Calu3 (cell line): ENCODE measurements at regions not wholly inside any gene's neighbourhood (a gene's known extent, or its start where the extent isn't known, plus 50 kb on each side); places are given as distances from the start of the nearest gene placed in this dataset.

Experiments used
- BruUV-seq: library from RNA; stranded (reverse); fragments of 400-500 nt; replicated peaks from 2 replicates; lab custom pipeline; 2021; lab: Mats Ljungman, UMichigan
- CTCF ChIA-PET: fragments of 300-600 bp; sonication (Branson Sonifier 250); formaldehyde crosslinking; loops from one replicate; lab custom pipeline; 2022; ENCODE audit warnings: antibody characterized with exemption; lab: Charles Lee
- DNase-seq: peaks from one replicate; pipeline ENCODE4 v3.0.0; 2022
- H3K27ac Mint-ChIP-seq: one replicate; pipeline ENCODE4 v1.8.0; 2022; ENCODE audit warnings: mixed read lengths; ENCODE audit not compliant: unreplicated experiment
- H3K27me3 Mint-ChIP-seq: one replicate; pipeline ENCODE4 v1.8.0; 2022; ENCODE audit warnings: mixed read lengths; ENCODE audit not compliant: unreplicated experiment
- H3K36me3 Mint-ChIP-seq: one replicate; pipeline ENCODE4 v1.8.0; 2022; ENCODE audit warnings: mild to moderate bottlenecking, moderate library complexity, mixed read lengths; ENCODE audit not compliant: insufficient read depth, unreplicated experiment
- H3K4me1 Mint-ChIP-seq: one replicate; pipeline ENCODE4 v1.8.0; 2022; ENCODE audit warnings: mild to moderate bottlenecking, low read depth, mixed read lengths; ENCODE audit not compliant: unreplicated experiment
- H3K4me3 Mint-ChIP-seq: one replicate; pipeline ENCODE4 v1.8.0; 2022; ENCODE audit warnings: mild to moderate bottlenecking, low read depth, moderate library complexity, mixed read lengths; ENCODE audit not compliant: unreplicated experiment
- H3K9me3 Mint-ChIP-seq: one replicate; pipeline ENCODE4 v1.8.0; 2022; ENCODE audit warnings: low read depth, mixed read lengths; ENCODE audit not compliant: unreplicated experiment
- intact Hi-C: fragments of 100-400 bp; cut with micrococcal nuclease; formaldehyde crosslinking; loops from one replicate; pipeline ENCODE4 v1.10.0; 2022; ENCODE audit not compliant: unreplicated experiment
- TF ChIP-seq, protein P1 (sequence below): fragments of 200-600 bp; IDR thresholded peaks from one replicate; pipeline ENCODE4 v1.8.0; 2022; ENCODE audit warnings: antibody characterized with exemption; ENCODE audit not compliant: unreplicated experiment

DNA sequence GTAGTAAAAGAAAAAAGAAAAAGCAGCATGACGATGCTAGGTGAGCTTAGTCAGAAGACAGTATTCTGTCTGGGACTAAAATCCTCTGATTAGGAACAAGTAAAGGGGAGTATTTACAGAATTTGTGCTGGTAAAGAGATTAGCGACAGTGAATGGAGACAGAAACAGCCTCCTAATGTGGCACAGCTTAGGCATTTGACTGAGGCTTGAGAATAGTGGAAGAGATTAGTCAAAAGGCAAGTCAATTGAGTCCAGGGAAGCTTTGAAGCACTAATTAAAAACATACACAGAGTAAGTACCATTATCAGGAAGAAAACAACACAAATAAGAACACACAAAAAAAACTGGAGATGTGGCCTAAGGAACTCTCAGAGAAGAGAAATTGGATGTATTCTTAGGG lies 131.9 kb upstream of the CLEC14A start:
- BruUV-seq, result no TSS peak
- TF ChIP-seq, protein P1, sequence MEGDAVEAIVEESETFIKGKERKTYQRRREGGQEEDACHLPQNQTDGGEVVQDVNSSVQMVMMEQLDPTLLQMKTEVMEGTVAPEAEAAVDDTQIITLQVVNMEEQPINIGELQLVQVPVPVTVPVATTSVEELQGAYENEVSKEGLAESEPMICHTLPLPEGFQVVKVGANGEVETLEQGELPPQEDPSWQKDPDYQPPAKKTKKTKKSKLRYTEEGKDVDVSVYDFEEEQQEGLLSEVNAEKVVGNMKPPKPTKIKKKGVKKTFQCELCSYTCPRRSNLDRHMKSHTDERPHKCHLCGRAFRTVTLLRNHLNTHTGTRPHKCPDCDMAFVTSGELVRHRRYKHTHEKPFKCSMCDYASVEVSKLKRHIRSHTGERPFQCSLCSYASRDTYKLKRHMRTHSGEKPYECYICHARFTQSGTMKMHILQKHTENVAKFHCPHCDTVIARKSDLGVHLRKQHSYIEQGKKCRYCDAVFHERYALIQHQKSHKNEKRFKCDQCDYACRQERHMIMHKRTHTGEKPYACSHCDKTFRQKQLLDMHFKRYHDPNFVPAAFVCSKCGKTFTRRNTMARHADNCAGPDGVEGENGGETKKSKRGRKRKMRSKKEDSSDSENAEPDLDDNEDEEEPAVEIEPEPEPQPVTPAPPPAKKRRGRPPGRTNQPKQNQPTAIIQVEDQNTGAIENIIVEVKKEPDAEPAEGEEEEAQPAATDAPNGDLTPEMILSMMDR, result no peak
- Mint-ChIP-seq H3K27ac (no peak overlapping the region), H3K4me1 (no peaks in the 10 kb centered on the region), H3K9me3 (no peaks in the 10 kb centered on the region), H3K27me3 (peaks cover 22% of the 10 kb centered on the region), H3K4me3 (no peak overlapping the region), H3K36me3 (no peaks in the 10 kb centered on the region)
- intact Hi-C loops, result no loop called here
- CTCF ChIA-PET, result interaction anchor here (0.6 kb wide), 1 partner anchor 142 kb away, joined by 3 read pairs; no protein-coding TSS in a partner anchor
- no peak for DNase-seq

GRCh38 chr14:38385836-38386235 lies 129.9 kb upstream of the CLEC14A start:
- no peak for DNase-seq
- Mint-ChIP-seq H3K4me3 (no peak overlapping the region), H3K9me3 (no peaks in the 10 kb centered on the region), H3K27me3 (peaks cover 22% of the 10 kb centered on the region), H3K4me1 (no peaks in the 10 kb centered on the region), H3K36me3 (no peaks in the 10 kb centered on the region), H3K27ac (no peak overlapping the region)
- intact Hi-C loops, result no loop called here
- no TSS peak for BruUV-seq
- TF ChIP-seq, protein P1, result no peak
- CTCF ChIA-PET, result no interaction called here

GRCh38 chr14:38385343-38385742 lies 129.4 kb upstream of the CLEC14A start:
- no peak for DNase-seq
- H3K27me3 Mint-ChIP-seq, result peaks cover 22% of the 10 kb centered on the region
- TF ChIP-seq, protein P1, result no peak
- CTCF ChIA-PET, result no interaction called here
- H3K4me1 Mint-ChIP-seq, result no peaks in the 10 kb centered on the region
- H3K9me3 Mint-ChIP-seq, result no peaks in the 10 kb centered on the region
- H3K4me3 Mint-ChIP-seq, result no peak overlapping the region
- no peaks in the 10 kb centered on the region for H3K36me3 Mint-ChIP-seq
- H3K27ac Mint-ChIP-seq, result no peak overlapping the region
- intact Hi-C loops, result no loop called here
- BruUV-seq, result no TSS peak

DNA sequence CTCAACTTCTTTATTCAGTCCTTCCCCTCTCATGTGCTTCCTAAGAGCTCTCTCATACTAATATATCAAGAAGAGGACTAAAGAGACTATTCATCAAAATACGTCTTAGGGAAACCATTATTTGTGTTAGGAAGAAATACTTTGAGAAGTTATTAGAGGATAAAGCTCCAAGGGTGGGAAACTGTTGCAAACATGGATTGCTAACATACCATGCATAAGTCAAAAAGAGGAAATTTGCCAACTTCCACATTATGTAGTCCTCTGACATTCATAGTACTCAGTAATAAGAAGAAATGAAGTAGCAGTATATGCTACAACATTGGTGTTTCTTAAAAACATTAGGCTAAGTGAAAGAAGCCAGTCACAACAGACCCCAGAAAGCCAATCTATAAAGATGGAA lies 128.8 kb upstream of the CLEC14A start:
- H3K9me3 Mint-ChIP-seq, result no peaks in the 10 kb centered on the region
- CTCF ChIA-PET, result no interaction called here
- H3K27me3 Mint-ChIP-seq, result peaks cover 22% of the 10 kb centered on the region
- no TSS peak for BruUV-seq
- H3K27ac Mint-ChIP-seq, result no peak overlapping the region
- intact Hi-C loops, result no loop called here
- H3K36me3 Mint-ChIP-seq, result no peaks in the 10 kb centered on the region
- H3K4me1 Mint-ChIP-seq, result no peaks in the 10 kb centered on the region
- no peak overlapping the region for H3K4me3 Mint-ChIP-seq
- no peak for DNase-seq
- TF ChIP-seq, protein P1, result no peak
